ENCODE measurements at regions not wholly inside any gene's neighbourhood (a gene's known extent, or its start where the extent isn't known, plus 50 kb on each side); places are given as distances from the start of the nearest gene placed in this dataset.

- H3K27ac ChIP-seq = no peak overlapping the region
Observed at GRCh38 chr16:8286348-8286747, 304.0 kb downstream of the TMEM114 start.

GRCh38 chr16:8283195-8283594, 307.1 kb downstream of the TMEM114 start:
- no peak for TF ChIP-seq CTCF (conservative IDR thresholded peaks at IDR 0.05)
- no peak overlapping the region for H3K27ac ChIP-seq

More at GRCh38 chr16:8286348-8286747, 304.0 kb downstream of the TMEM114 start:
- TF ChIP-seq CTCF (conservative IDR thresholded peaks at IDR 0.05) = no peak

- TF ChIP-seq CTCF (conservative IDR thresholded peaks at IDR 0.05) = no peak
- H3K27ac ChIP-seq = no peak overlapping the region
Observed at GRCh38 chr16:8278031-8278580, 312.2 kb downstream of the TMEM114 start.

GRCh38 chr16:8271344-8271743, 319.0 kb downstream of the TMEM114 start:
- H3K27ac ChIP-seq = no peak overlapping the region
- no peak for TF ChIP-seq CTCF (conservative IDR thresholded peaks at IDR 0.05)

- no peak for TF ChIP-seq CTCF (conservative IDR thresholded peaks at IDR 0.05)
- H3K27ac ChIP-seq = no peak overlapping the region
Observed at GRCh38 chr16:8262299-8262698, 328.0 kb downstream of the TMEM114 start.

GRCh38 chr16:8260140-8260539, 330.2 kb downstream of the TMEM114 start:
- TF ChIP-seq CTCF (conservative IDR thresholded peaks at IDR 0.05) = no peak
- no peak overlapping the region for H3K27ac ChIP-seq

- no peak for TF ChIP-seq CTCF (conservative IDR thresholded peaks at IDR 0.05)
- H3K27ac ChIP-seq = no peak overlapping the region
Observed at GRCh38 chr16:8258523-8258922, 331.8 kb downstream of the TMEM114 start.
